Osteocyte (in vitro differentiated cells): ENCODE measurements at regions not wholly inside any gene's neighbourhood (a gene's known extent, or its start where the extent isn't known, plus 50 kb on each side); places are given as distances from the start of the nearest gene placed in this dataset.

Experiments used
- DNase-seq: peaks from one replicate; pipeline ENCODE4 v3.0.0; 2021; ENCODE audit warnings: mixed read lengths; ENCODE audit not compliant: unreplicated experiment; ENCODE audit errors: extremely low spot score
- H3K27ac Mint-ChIP-seq: one replicate; pipeline ENCODE4 v1.8.0; 2021; ENCODE audit warnings: mild to moderate bottlenecking, mixed read lengths; ENCODE audit not compliant: unreplicated experiment
- H3K27me3 Mint-ChIP-seq: one replicate; pipeline ENCODE4 v1.8.0; 2021; ENCODE audit warnings: mixed read lengths; ENCODE audit not compliant: unreplicated experiment
- H3K36me3 Mint-ChIP-seq: one replicate; pipeline ENCODE4 v1.8.0; 2021; ENCODE audit warnings: mixed read lengths; ENCODE audit not compliant: unreplicated experiment
- H3K4me1 Mint-ChIP-seq: one replicate; pipeline ENCODE4 v1.8.0; 2021; ENCODE audit warnings: mixed read lengths; ENCODE audit not compliant: unreplicated experiment
- H3K4me3 Mint-ChIP-seq: one replicate; pipeline ENCODE4 v1.8.0; 2021; ENCODE audit warnings: mild to moderate bottlenecking, moderate library complexity, mixed read lengths; ENCODE audit not compliant: unreplicated experiment
- H3K9me3 Mint-ChIP-seq: one replicate; pipeline ENCODE4 v1.8.0; 2021; ENCODE audit warnings: mixed read lengths; ENCODE audit not compliant: unreplicated experiment
- CTCF ChIP-seq: fragments of 200-600 bp; sonication (generic); IDR thresholded peaks from 2 replicates; pipeline ENCODE4 v1.5.0; 2021; ENCODE audit warnings: antibody characterized with exemption, mild to moderate bottlenecking, moderate library complexity

GRCh38 chr11:23961503-23962338, 535.1 kb upstream of the LUZP2 start:
- Mint-ChIP-seq H3K27ac (no peak overlapping the region), H3K4me1 (no peaks in the 10 kb centered on the region), H3K4me3 (no peak overlapping the region), H3K36me3 (no peaks in the 10 kb centered on the region), H3K27me3 (no peaks in the 10 kb centered on the region), H3K9me3 (no peaks in the 10 kb centered on the region)
- DNase-seq = no peak
- TF ChIP-seq CTCF = no peak

- Mint-ChIP-seq H3K9me3 (no peaks in the 10 kb centered on the region), H3K27ac (no peak overlapping the region), H3K4me3 (no peak overlapping the region), H3K27me3 (no peaks in the 10 kb centered on the region), H3K36me3 (no peaks in the 10 kb centered on the region), H3K4me1 (peaks cover 43% of the 10 kb centered on the region)
- TF ChIP-seq CTCF = no peak
- DNase-seq = no peak
Measured at GRCh38 chr11:23973244-23973643, 523.6 kb upstream of the LUZP2 start.

- no peaks in the 10 kb centered on the region for H3K9me3 Mint-ChIP-seq
- peaks cover 43% of the 10 kb centered on the region for H3K4me1 Mint-ChIP-seq
- TF ChIP-seq CTCF = no peak
- no peak for DNase-seq
- no peaks in the 10 kb centered on the region for H3K27me3 Mint-ChIP-seq
- no peak overlapping the region for H3K4me3 Mint-ChIP-seq
- H3K36me3 Mint-ChIP-seq = no peaks in the 10 kb centered on the region
- H3K27ac Mint-ChIP-seq = no peak overlapping the region
Measured at GRCh38 chr11:23974051-23974450, 522.8 kb upstream of the LUZP2 start.

GRCh38 chr11:23974601-23975000, 522.3 kb upstream of the LUZP2 start:
- no peaks in the 10 kb centered on the region for H3K36me3 Mint-ChIP-seq
- no peak overlapping the region for H3K4me3 Mint-ChIP-seq
- DNase-seq = no peak
- no peaks in the 10 kb centered on the region for H3K9me3 Mint-ChIP-seq
- no peak overlapping the region for H3K27ac Mint-ChIP-seq
- peaks cover 44% of the 10 kb centered on the region for H3K4me1 Mint-ChIP-seq
- no peaks in the 10 kb centered on the region for H3K27me3 Mint-ChIP-seq
- TF ChIP-seq CTCF = no peak

GRCh38 chr11:23976426-23976825, 520.4 kb upstream of the LUZP2 start:
- peaks cover 47% of the 10 kb centered on the region for H3K4me1 Mint-ChIP-seq
- no peaks in the 10 kb centered on the region for H3K9me3 Mint-ChIP-seq
- peak overlapping the region; percentile 73 for H3K27ac Mint-ChIP-seq
- no peak for TF ChIP-seq CTCF
- H3K4me3 Mint-ChIP-seq = no peak overlapping the region
- no peaks in the 10 kb centered on the region for H3K27me3 Mint-ChIP-seq
- no peak for DNase-seq
- no peaks in the 10 kb centered on the region for H3K36me3 Mint-ChIP-seq
